SK-N-SH (cell line): ENCODE measurements at regions not wholly inside any gene's neighbourhood (a gene's known extent, or its start where the extent isn't known, plus 50 kb on each side); places are given as distances from the start of the nearest gene placed in this dataset.

Experiments used
- CTCF ChIA-PET: fragments of 300-600, 350-600 bp; formaldehyde crosslinking; extraction: SDS; loops from one replicate; lab custom pipeline; 2021; lab: Yijun Ruan, JAX
- POLR2A ChIA-PET: fragments of 350-600 bp; sonication (Branson Sonifier 250); formaldehyde crosslinking; extraction: SDS; loops from one replicate; lab custom pipeline; 2020; ENCODE audit warnings: antibody characterized with exemption, inconsistent platforms; lab: Yijun Ruan, JAX
- DNase-seq: peaks from one replicate; pipeline ENCODE4 v3.0.0; 2012
- H2AFZ ChIP-seq: fragments of 200-600 bp; sonication (generic); 2 replicates; pipeline ENCODE4 v1.8.1; 2016; ENCODE audit warnings: antibody characterized with exemption, mild to moderate bottlenecking, low read depth
- H3F3A ChIP-seq: fragments of 200-600 bp; sonication (generic); replicated peaks from 2 replicates; pipeline ENCODE3; 2016; ENCODE audit warnings: antibody characterized with exemption, mild to moderate bottlenecking; ENCODE audit not compliant: insufficient read depth
- H3K27ac ChIP-seq, 2 experiments: fragments of 200-500 bp in 1 of 2; fragments of 200-600 bp in 1 of 2; sonication (Bioruptor generic) in 1 of 2; sonication (generic), shearing (Covaris generic) in 1 of 2; 2 replicates each; pipeline versions ENCODE4 v1.5.1 to v1.6.1; 2014 to 2016; ENCODE audit warnings: low read depth in 2 of 2, inconsistent platforms in 1 of 2, low read length in 1 of 2, mild to moderate bottlenecking in 1 of 2, mixed read lengths in 1 of 2
- H3K27me3 ChIP-seq: fragments of 200-600 bp; sonication (generic), shearing (Covaris generic); 2 replicates; pipeline ENCODE4 v1.6.1; 2016; ENCODE audit warnings: mixed run types; ENCODE audit not compliant: insufficient read depth
- H3K36me3 ChIP-seq, 2 experiments: fragments of 200-500 bp in 1 of 2; fragments of 200-600 bp in 1 of 2; sonication (Bioruptor generic) in 1 of 2; sonication (generic) in 1 of 2; replicated peaks in 1 of 2; 2 replicates each; pipeline versions ENCODE3 to v1.5.1; 2014 to 2016; ENCODE audit warnings: low read length in 1 of 2, mild to moderate bottlenecking in 1 of 2; ENCODE audit not compliant: insufficient read depth in 2 of 2, control insufficient read depth in 1 of 2
- H3K4me1 ChIP-seq, 2 experiments: fragments of 200-500 bp in 1 of 2; fragments of 200-600 bp in 1 of 2; sonication (Bioruptor generic) in 1 of 2; sonication (generic), shearing (Covaris generic) in 1 of 2; 2 replicates each; pipeline versions ENCODE4 v1.5.1 to v1.6.1; 2014 to 2016; ENCODE audit warnings: low read depth in 1 of 2, low read length in 1 of 2, mixed run types in 1 of 2; ENCODE audit not compliant: insufficient read depth in 2 of 2, control insufficient read depth in 1 of 2
- H3K4me2 ChIP-seq: fragments of 200-600 bp; sonication (generic), shearing (Covaris generic); 2 replicates; pipeline ENCODE4 v1.6.1; 2017; ENCODE audit warnings: mixed run types
- H3K4me3 ChIP-seq, 2 experiments: fragments of 200-500 bp in 1 of 2; fragments of 200-600 bp in 1 of 2; sonication (Bioruptor generic) in 1 of 2; sonication (generic), shearing (Covaris generic) in 1 of 2; 2 replicates each; pipeline versions ENCODE4 v1.5.1 to v1.8.1; 2014 to 2016; ENCODE audit warnings: low read depth in 2 of 2, inconsistent platforms in 1 of 2, low read length in 1 of 2, mild to moderate bottlenecking in 1 of 2, mixed read lengths in 1 of 2, moderate library complexity in 1 of 2
- H3K79me2 ChIP-seq: fragments of 200-600 bp; sonication (generic); 2 replicates; pipeline ENCODE4 v1.8.1; 2017; ENCODE audit warnings: mild to moderate bottlenecking; ENCODE audit not compliant: insufficient read depth
- H3K9ac ChIP-seq: fragments of 200-600 bp; sonication (generic); 2 replicates; pipeline ENCODE4 v1.6.1; 2017; ENCODE audit warnings: mixed run types
- H3K9me2 ChIP-seq: fragments of 200-600 bp; sonication (generic); 2 replicates; pipeline ENCODE4 v1.6.1; 2017; ENCODE audit warnings: mixed run types
- H3K9me3 ChIP-seq: fragments of 200-600 bp; sonication (generic); 2 replicates; pipeline ENCODE4 v1.6.1; 2017; ENCODE audit warnings: mixed run types, mild to moderate bottlenecking, moderate library complexity
- H4K20me1 ChIP-seq: fragments of 200-600 bp; sonication (generic); 2 replicates; pipeline ENCODE4 v1.6.1; 2017; ENCODE audit warnings: mild to moderate bottlenecking, mixed run types; ENCODE audit not compliant: insufficient read depth
- CHD2 ChIP-seq: fragments of 150-350 bp; IDR thresholded peaks from 2 replicates; pipeline ENCODE4 v1.6.1; 2018; ENCODE audit warnings: low read length; ENCODE audit not compliant: partially characterized antibody
- ELF1 ChIP-seq: IDR thresholded peaks from 2 replicates; pipeline ENCODE4 v1.4.0; 2012
- FOSL2 ChIP-seq: IDR thresholded peaks from 2 replicates; pipeline ENCODE4 v1.4.0; 2012; ENCODE audit warnings: low read depth, mild to moderate bottlenecking, moderate library complexity, borderline replicate concordance
- FOXJ3 ChIP-seq: sonication (generic); formaldehyde crosslinking; IDR thresholded peaks from 2 replicates; pipeline ENCODE4 v1.5.1; 2020; ENCODE audit warnings: mild to moderate bottlenecking, missing genetic modification reagents
- FOXM1 ChIP-seq: IDR thresholded peaks from 2 replicates; pipeline ENCODE4 v1.4.0; 2012; ENCODE audit warnings: low read depth, mild to moderate bottlenecking
- GABPA ChIP-seq: IDR thresholded peaks from 2 replicates; pipeline ENCODE4 v1.4.0; 2012; ENCODE audit warnings: low read depth, mild to moderate bottlenecking
- GATA2 ChIP-seq: sonication (generic); formaldehyde crosslinking; IDR thresholded peaks from 2 replicates; pipeline ENCODE4 v1.5.0; 2020; ENCODE audit warnings: mild to moderate bottlenecking, missing genetic modification reagents
- JUND ChIP-seq: IDR thresholded peaks from 2 replicates; pipeline ENCODE4 v1.4.0; 2012
- MXI1 ChIP-seq: IDR thresholded peaks from 2 replicates; pipeline ENCODE4 v1.6.1; 2012; ENCODE audit warnings: mild to moderate bottlenecking, low read depth, low read length, improper control_type of control experiment
- NFIC ChIP-seq: IDR thresholded peaks from 2 replicates; pipeline ENCODE4 v1.4.0; 2012; ENCODE audit warnings: borderline replicate concordance
- NRF1 ChIP-seq: IDR thresholded peaks from 2 replicates; pipeline ENCODE4 v1.6.1; 2012; ENCODE audit warnings: low read depth, mild to moderate bottlenecking, low read length
- RFX5 ChIP-seq: IDR thresholded peaks from 2 replicates; pipeline ENCODE4 v1.6.1; 2012; ENCODE audit warnings: mild to moderate bottlenecking, improper control_type of control experiment, low read length
- RXRA ChIP-seq: IDR thresholded peaks from 2 replicates; pipeline ENCODE4 v1.4.0; 2012; ENCODE audit warnings: low read depth, mild to moderate bottlenecking, borderline replicate concordance
- SIN3A ChIP-seq: IDR thresholded peaks from 2 replicates; pipeline ENCODE4 v1.6.1; 2012; ENCODE audit warnings: low read depth, mild to moderate bottlenecking, low read length, moderate library complexity, borderline replicate concordance
- TAF1 ChIP-seq: IDR thresholded peaks from 2 replicates; pipeline ENCODE4 v1.6.1; 2012; ENCODE audit warnings: low read depth, mild to moderate bottlenecking, low read length, moderate library complexity, borderline replicate concordance
- TEAD4 ChIP-seq: IDR thresholded peaks from 2 replicates; pipeline ENCODE4 v1.4.0; 2012; ENCODE audit warnings: mild to moderate bottlenecking, borderline replicate concordance; ENCODE audit not compliant: insufficient read depth
- YY1 ChIP-seq: IDR thresholded peaks from 2 replicates; pipeline ENCODE4 v1.4.0; 2012; ENCODE audit warnings: low read depth, mild to moderate bottlenecking
- WGBS: methylation state at CpG from one replicate; pipeline ENCODE4 v1.1.6; 2017; ENCODE audit warnings: low lambda C conversion rate; 5-methylcytosine and 5-hydroxymethylcytosine counted together
- TF ChIP-seq, protein P1 (sequence below): IDR thresholded peaks from 2 replicates; pipeline ENCODE4 v1.4.0; 2012; ENCODE audit warnings: low read depth, borderline replicate concordance
- TF ChIP-seq, protein P2 (sequence below): fragments of 150-350 bp; IDR thresholded peaks from 2 replicates; pipeline ENCODE4 v1.6.1; 2016; ENCODE audit warnings: mild to moderate bottlenecking, low read depth, low read length
- TF ChIP-seq, protein P3 (sequence below): IDR thresholded peaks from 2 replicates; pipeline ENCODE4 v1.4.0; 2012; ENCODE audit warnings: low read depth
- TF ChIP-seq, protein P4 (sequence below): IDR thresholded peaks from 2 replicates; pipeline ENCODE4 v1.6.1; 2012; ENCODE audit warnings: mild to moderate bottlenecking, low read depth, low read length, moderate library complexity
- TF ChIP-seq, protein P5 (sequence below): IDR thresholded peaks from 2 replicates; pipeline ENCODE4 v1.4.0; 2012; ENCODE audit warnings: low read depth, borderline replicate concordance

DNA sequence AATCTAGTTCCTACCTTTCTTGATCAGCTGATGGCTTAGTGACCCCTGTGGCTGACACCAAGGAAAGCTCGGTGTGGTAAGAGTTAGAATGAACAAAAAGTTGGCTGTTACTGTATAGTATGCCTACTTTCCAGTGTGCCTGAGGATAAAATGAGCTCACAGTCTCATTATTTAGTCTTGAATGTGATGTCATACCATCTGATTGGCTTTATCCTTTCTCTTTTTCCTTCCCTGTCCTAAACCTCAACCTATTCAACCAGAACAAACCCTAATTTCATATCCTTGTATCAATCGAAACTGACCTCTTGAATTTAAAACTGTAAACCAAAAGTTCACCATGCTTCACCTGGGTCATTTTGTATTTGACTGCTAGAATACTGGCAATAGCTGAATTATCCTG is 156.4 kb downstream of the PPARGC1A start:
- Histone ChIP-seq H3K9me2 (no peaks in the 10 kb centered on the region), H3K9me3 (no peaks in the 10 kb centered on the region), H3K9ac (no peak overlapping the region), H3K4me2 (no peak overlapping the region), H2AFZ (no peak overlapping the region), H3K27ac (no peak overlapping the region), H3F3A (peaks cover 4% of the 10 kb centered on the region), H3K79me2 (no peaks in the 10 kb centered on the region), H3K36me3 (no peaks in the 10 kb centered on the region), H3K4me3 (no peak overlapping the region), H4K20me1 (no peaks in the 10 kb centered on the region), H3K27me3 (no peaks in the 10 kb centered on the region), H3K4me1 (no peaks in the 10 kb centered on the region)
- ChIA-PET CTCF (interaction anchor here (0.6 kb wide), 1 partner anchor 57 kb away, joined by 3 read pairs; no protein-coding TSS in a partner anchor), POLR2A (no interaction called here)
- WGBS = 19% methylated on average over 2 of the region's 2 CpGs
- TF ChIP-seq FOXM1 (no peak), ELF1 (no peak), YY1 (no peak), FOXJ3 (CRISPR knock-in tag) (no peak), GABPA (no peak), RFX5 (no peak), NRF1 (no peak), MXI1 (no peak), TAF1 (no peak), GATA2 (CRISPR knock-in tag) (no peak), FOSL2 (no peak), RXRA (no peak), CHD2 (no peak), JUND (no peak), SIN3A (no peak)
- TF ChIP-seq, protein P1, sequence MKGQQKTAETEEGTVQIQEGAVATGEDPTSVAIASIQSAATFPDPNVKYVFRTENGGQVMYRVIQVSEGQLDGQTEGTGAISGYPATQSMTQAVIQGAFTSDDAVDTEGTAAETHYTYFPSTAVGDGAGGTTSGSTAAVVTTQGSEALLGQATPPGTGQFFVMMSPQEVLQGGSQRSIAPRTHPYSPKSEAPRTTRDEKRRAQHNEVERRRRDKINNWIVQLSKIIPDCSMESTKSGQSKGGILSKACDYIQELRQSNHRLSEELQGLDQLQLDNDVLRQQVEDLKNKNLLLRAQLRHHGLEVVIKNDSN = no peak
- TF ChIP-seq, protein P2, sequence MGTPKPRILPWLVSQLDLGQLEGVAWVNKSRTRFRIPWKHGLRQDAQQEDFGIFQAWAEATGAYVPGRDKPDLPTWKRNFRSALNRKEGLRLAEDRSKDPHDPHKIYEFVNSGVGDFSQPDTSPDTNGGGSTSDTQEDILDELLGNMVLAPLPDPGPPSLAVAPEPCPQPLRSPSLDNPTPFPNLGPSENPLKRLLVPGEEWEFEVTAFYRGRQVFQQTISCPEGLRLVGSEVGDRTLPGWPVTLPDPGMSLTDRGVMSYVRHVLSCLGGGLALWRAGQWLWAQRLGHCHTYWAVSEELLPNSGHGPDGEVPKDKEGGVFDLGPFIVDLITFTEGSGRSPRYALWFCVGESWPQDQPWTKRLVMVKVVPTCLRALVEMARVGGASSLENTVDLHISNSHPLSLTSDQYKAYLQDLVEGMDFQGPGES = no peak
- TF ChIP-seq, protein P3, sequence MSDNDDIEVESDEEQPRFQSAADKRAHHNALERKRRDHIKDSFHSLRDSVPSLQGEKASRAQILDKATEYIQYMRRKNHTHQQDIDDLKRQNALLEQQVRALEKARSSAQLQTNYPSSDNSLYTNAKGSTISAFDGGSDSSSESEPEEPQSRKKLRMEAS = no peak
- DNase-seq = no peak

DNA sequence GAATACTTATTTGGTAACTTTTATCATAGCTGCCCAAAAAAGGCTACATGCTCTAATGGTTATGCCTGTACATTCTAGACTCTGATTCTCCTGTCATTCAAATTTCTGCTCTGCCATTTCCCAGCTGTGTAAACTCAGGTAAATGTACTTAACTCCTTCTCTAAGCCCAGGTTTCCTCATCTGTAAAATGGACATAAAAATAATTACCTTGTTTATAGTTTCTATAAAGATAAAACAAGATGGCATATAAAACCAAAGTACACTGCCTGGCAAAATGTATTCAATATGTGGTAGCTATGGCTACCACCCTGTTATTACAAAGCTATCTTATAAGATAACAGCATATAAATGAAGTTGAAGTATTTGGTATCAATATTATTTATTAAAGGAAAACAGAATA is 158.8 kb downstream of the PPARGC1A start:
- POLR2A ChIA-PET = no interaction called here
- Histone ChIP-seq H3K9me2 (no peaks in the 10 kb centered on the region), H3K4me3 (no peak overlapping the region), H3K9me3 (no peaks in the 10 kb centered on the region), H3K36me3 (no peaks in the 10 kb centered on the region), H4K20me1 (no peaks in the 10 kb centered on the region), H3K79me2 (no peaks in the 10 kb centered on the region), H3K4me2 (no peak overlapping the region), H2AFZ (no peak overlapping the region), H3F3A (peaks cover 8% of the 10 kb centered on the region), H3K27ac (no peak overlapping the region), H3K4me1 (no peaks in the 10 kb centered on the region), H3K9ac (no peak overlapping the region), H3K27me3 (no peaks in the 10 kb centered on the region)
- no peak for DNase-seq
- CTCF ChIA-PET = interaction anchor here (0.6 to 1.3 kb wide), 2 partner anchors 11 to 71 kb away, joined by 3 to 6 read pairs; no protein-coding TSS in a partner anchor
- TF ChIP-seq CHD2 (no peak), FOXJ3 (CRISPR knock-in tag) (no peak), NFIC (no peak), TEAD4 (no peak)
- TF ChIP-seq, protein P4, sequence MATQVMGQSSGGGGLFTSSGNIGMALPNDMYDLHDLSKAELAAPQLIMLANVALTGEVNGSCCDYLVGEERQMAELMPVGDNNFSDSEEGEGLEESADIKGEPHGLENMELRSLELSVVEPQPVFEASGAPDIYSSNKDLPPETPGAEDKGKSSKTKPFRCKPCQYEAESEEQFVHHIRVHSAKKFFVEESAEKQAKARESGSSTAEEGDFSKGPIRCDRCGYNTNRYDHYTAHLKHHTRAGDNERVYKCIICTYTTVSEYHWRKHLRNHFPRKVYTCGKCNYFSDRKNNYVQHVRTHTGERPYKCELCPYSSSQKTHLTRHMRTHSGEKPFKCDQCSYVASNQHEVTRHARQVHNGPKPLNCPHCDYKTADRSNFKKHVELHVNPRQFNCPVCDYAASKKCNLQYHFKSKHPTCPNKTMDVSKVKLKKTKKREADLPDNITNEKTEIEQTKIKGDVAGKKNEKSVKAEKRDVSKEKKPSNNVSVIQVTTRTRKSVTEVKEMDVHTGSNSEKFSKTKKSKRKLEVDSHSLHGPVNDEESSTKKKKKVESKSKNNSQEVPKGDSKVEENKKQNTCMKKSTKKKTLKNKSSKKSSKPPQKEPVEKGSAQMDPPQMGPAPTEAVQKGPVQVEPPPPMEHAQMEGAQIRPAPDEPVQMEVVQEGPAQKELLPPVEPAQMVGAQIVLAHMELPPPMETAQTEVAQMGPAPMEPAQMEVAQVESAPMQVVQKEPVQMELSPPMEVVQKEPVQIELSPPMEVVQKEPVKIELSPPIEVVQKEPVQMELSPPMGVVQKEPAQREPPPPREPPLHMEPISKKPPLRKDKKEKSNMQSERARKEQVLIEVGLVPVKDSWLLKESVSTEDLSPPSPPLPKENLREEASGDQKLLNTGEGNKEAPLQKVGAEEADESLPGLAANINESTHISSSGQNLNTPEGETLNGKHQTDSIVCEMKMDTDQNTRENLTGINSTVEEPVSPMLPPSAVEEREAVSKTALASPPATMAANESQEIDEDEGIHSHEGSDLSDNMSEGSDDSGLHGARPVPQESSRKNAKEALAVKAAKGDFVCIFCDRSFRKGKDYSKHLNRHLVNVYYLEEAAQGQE = no peak
- TF ChIP-seq, protein P3 = no peak
- TF ChIP-seq, protein P5, sequence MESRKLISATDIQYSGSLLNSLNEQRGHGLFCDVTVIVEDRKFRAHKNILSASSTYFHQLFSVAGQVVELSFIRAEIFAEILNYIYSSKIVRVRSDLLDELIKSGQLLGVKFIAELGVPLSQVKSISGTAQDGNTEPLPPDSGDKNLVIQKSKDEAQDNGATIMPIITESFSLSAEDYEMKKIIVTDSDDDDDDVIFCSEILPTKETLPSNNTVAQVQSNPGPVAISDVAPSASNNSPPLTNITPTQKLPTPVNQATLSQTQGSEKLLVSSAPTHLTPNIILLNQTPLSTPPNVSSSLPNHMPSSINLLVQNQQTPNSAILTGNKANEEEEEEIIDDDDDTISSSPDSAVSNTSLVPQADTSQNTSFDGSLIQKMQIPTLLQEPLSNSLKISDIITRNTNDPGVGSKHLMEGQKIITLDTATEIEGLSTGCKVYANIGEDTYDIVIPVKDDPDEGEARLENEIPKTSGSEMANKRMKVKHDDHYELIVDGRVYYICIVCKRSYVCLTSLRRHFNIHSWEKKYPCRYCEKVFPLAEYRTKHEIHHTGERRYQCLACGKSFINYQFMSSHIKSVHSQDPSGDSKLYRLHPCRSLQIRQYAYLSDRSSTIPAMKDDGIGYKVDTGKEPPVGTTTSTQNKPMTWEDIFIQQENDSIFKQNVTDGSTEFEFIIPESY = no peak
